AG10803 (cell line): ENCODE measurements at regions not wholly inside any gene's neighbourhood (a gene's known extent, or its start where the extent isn't known, plus 50 kb on each side); places are given as distances from the start of the nearest gene placed in this dataset.

ENCODE experiments used
- DNase-seq: peaks from one replicate; pipeline ENCODE4 v3.0.0; 2010; ENCODE audit warnings: low read depth
- H3K4me3 ChIP-seq: 2 replicates; pipeline ENCODE4 v1.5.1; 2011; ENCODE audit warnings: mild to moderate bottlenecking, low read length, control low read depth
- TF ChIP-seq, protein P1 (sequence below): conservative IDR thresholded peaks from 2 replicates; pipeline ENCODE4 v1.5.1; 2011; ENCODE audit warnings: mild to moderate bottlenecking, low read length, control low read depth, inconsistent platforms

DNA sequence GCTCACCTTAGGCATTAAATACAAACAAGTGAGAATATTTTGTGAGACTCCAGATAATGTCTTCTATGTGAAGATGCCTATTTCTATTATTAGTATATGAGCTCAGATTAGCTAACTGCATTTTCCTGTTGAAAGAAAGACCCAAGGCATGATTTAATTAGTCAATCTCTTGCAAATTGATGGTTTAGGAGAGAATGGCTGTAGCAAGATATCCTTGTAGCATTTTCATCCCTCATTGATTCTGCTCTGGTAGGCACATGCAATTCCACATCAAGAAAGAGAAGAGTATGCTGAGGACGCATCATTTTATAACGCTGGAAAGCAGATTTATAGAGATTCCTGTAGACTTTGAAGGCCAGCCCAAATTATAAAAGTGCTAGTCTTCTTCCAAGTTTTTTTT, 332.0 kb downstream of the SOX11 start:
- DNase-seq, result no peak
- TF ChIP-seq, protein P1, sequence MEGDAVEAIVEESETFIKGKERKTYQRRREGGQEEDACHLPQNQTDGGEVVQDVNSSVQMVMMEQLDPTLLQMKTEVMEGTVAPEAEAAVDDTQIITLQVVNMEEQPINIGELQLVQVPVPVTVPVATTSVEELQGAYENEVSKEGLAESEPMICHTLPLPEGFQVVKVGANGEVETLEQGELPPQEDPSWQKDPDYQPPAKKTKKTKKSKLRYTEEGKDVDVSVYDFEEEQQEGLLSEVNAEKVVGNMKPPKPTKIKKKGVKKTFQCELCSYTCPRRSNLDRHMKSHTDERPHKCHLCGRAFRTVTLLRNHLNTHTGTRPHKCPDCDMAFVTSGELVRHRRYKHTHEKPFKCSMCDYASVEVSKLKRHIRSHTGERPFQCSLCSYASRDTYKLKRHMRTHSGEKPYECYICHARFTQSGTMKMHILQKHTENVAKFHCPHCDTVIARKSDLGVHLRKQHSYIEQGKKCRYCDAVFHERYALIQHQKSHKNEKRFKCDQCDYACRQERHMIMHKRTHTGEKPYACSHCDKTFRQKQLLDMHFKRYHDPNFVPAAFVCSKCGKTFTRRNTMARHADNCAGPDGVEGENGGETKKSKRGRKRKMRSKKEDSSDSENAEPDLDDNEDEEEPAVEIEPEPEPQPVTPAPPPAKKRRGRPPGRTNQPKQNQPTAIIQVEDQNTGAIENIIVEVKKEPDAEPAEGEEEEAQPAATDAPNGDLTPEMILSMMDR, result no peak
- no peak overlapping the region for H3K4me3 ChIP-seq

DNA sequence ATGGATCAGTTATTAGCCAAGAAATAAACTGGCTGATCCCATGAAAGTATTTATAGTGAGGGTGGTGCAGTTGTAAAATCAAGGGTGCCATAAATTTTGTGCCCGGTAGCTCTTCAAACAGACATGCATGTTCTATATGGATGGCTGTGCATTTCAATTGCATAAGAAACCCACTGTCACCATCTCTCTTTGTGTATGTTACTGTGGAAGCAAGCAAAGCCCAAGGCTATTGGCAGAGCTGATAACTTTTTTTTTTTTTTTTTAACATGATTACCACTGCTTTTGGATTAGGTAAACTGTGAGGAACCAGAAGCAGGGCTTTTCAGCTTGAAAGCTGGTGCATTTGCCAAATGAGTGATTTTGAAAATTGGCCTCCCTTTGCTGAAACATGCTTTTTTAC, 332.6 kb downstream of the SOX11 start:
- DNase-seq, result no peak
- no peak overlapping the region for H3K4me3 ChIP-seq
- TF ChIP-seq, protein P1, result no peak

DNA sequence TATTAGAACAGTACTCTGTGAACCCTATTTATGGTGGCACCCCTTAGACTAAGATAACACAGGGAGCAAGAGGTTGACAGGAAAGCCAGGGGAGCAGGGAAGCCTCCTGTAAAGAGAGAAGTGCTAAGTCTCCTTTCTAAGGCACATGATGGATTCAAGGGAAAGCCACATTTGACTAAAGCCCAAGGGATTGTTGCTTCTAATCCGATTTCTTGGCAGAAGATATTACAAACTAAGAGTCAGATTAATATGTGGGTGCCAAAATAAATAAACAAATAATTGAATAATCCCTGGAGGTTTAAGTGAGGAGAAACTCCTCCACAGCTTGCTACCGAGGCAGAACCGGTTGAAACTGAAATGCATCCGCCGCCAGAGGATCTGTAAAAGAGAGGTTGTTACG, 333.2 kb downstream of the SOX11 start:
- DNase-seq, result no peak
- TF ChIP-seq, protein P1, result no peak

DNA sequence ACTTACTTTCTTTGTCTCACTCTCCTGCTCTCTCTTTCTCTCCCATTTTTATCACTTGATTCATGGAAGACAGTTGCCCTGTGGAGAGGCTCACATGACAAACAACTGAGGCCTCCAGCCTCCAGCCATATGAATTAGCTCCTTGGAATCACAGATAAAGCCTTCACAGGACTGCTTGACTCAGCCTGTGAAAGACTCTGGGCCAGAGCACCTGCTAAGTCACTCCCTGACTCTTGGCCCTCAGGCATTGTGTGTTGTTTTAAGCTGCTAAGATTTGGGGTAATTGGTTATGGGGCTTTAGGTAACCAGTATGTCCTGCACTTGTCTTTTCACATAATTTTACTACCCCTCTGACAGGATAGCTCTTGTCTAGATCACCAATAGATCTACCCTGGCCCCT, 334.9 kb downstream of the SOX11 start:
- TF ChIP-seq, protein P1, result no peak
- H3K4me3 ChIP-seq, result no peak overlapping the region
- DNase-seq, result no peak

More for the DNA sequence above, 333.2 kb downstream of the SOX11 start:
- no peak overlapping the region for H3K4me3 ChIP-seq

DNA sequence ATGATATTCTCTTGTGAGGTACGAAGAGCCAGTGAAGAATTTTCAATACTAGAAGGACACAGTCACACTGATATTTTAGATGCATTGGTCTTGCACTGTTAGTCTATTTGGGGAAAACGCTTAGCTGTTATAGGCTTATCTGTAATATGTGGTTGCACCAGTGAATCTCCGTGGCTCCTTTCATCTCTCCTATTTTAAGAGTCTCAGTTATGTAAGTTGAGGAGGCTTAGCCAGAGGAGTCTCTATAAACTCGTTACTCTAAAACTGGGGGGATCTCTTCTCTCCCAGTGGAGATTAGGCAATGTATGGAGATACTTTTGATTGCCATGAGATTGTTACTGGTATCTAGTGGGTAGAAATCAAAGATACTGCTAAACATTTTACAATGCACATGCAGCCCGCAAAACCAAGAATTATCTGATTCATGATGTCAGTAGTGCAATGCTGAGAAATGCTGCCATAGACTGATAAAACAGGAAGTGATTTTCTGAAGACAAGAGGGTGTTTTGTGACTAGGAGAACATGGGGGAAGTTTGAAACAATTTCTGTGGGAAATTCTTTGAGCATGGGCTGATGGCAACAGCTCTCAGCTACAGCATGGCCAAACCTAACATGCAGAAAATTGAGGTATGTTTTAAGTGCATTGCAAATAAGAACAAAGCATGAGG, 339.1 kb downstream of the SOX11 start:
- TF ChIP-seq, protein P1, result no peak
- no peak overlapping the region for H3K4me3 ChIP-seq
- DNase-seq, result no peak

DNA sequence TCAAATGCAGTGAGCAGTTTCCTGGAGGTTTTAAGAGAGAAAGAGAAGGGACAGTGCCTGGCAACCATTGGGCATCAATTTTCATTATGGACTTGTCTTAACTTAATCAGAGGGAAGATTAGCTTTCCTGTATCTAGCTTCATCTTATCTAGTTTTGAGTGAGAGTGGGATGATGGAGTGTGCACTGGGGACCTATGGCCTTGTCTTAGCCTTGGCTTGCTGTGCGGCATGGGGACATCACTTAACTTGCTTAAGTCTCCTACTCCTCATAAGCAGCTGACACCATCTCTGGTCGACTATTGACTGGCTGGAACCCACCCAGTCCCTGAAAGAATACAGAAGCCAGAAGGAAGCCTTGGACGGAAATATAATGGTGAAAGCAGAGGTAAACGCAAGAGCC, 344.0 kb downstream of the SOX11 start:
- TF ChIP-seq, protein P1, result no peak

DNA sequence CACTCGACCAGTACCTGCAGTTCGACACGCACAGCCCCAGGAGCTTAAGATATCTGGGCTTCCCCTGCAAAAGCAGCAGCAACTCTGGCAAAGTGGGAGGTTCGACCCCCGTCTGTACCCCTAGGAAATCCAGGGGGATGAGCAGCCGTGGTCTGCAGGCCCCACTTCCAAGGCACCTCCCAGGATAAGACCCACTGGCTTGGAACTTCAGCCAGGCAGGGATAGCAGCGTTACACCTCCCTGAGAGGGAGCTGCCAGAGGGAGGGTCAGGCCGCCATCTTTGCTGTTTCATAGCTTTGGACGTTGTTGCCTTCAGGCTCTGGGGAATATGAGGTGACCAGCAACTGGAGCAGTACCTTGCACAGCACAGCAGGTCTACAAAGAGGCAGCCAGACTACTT, 351.1 kb downstream of the SOX11 start:
- TF ChIP-seq, protein P1, result no peak
- no peak for DNase-seq
- H3K4me3 ChIP-seq, result no peak overlapping the region

More for the DNA sequence above, 344.0 kb downstream of the SOX11 start:
- no peak for DNase-seq
- no peak overlapping the region for H3K4me3 ChIP-seq
